Keratinocyte (primary cell): ENCODE measurements at regions not wholly inside any gene's neighbourhood (a gene's known extent, or its start where the extent isn't known, plus 50 kb on each side); places are given as distances from the start of the nearest gene placed in this dataset.

Source experiments
- CTCF ChIP-seq, 3 experiments: IDR thresholded peaks in 1 of 3; conservative IDR thresholded peaks in 1 of 3; optimal IDR thresholded peaks in 1 of 3; 2 replicates in 2 of 3; 3 replicates in 1 of 3; pipeline versions ENCODE3 to v1.5.1; 2011; ENCODE audit warnings: low read length in 3 of 3, mild to moderate bottlenecking in 3 of 3, moderate library complexity in 2 of 3, control low read depth in 1 of 3, inconsistent platforms in 1 of 3; ENCODE audit not compliant: insufficient read depth in 2 of 3; ENCODE audit errors: extremely low read depth in 1 of 3
- EZH2 ChIP-seq: IDR thresholded peaks from one replicate; pipeline ENCODE4 v1.6.1; 2012; ENCODE audit warnings: inconsistent platforms, mild to moderate bottlenecking, low read length, moderate library complexity

DNA sequence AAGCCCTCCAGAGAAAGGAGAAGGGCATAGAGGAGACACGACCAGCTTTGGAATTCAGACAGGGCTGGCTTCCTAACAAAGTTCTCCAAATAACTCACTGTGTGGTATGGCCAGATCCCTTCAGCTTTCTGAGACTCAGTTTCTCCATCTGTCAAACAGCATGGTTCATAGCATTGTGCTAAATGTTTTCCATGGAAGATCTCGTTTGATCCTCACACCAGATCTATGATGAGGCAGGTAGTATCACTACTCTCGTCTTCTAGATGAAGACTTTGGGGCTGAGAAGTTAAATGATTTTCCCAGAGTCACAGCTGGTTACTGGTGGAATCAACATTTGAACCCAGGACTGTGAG, 507.3 kb downstream of the HAPSTR1 start:
- TF ChIP-seq EZH2 (no peak), CTCF (optimal IDR thresholded peaks at IDR 0.05 in 1 of 3, IDR thresholded peaks at IDR 0.05 in 1 of 3, conservative IDR thresholded peaks at IDR 0.05 in 1 of 3; ENCODE audit: extremely low read depth in 1 of 3, insufficient read depth in 2 of 3, low read length in 3 of 3) (no peak)
